ENCODE measurements at regions not wholly inside any gene's neighbourhood (a gene's known extent, or its start where the extent isn't known, plus 50 kb on each side); places are given as distances from the start of the nearest gene placed in this dataset.

- TF ChIP-seq FOXK2 (IDR thresholded peaks at IDR 0.05) (no peak), ZNF384 (IDR thresholded peaks at IDR 0.05) (no peak)
These were observed 145.0 kb upstream of the ZMIZ1 start for GRCh38 chr10:78923647-78924318.

Measured in HEK293T (cell line).